ENCODE measurements at regions not wholly inside any gene's neighbourhood (a gene's known extent, or its start where the extent isn't known, plus 50 kb on each side); places are given as distances from the start of the nearest gene placed in this dataset.
A peak's percentile ranks its signal among the peaks of the same experiment; 100 is the strongest.

- no peak for TF ChIP-seq TCF7L2 (IDR thresholded peaks at IDR 0.05; ENCODE audit: low read depth, low read length)
- no peak for TF ChIP-seq POLR2AphosphoS5 (IDR thresholded peaks at IDR 0.05; ENCODE audit: low read depth, low read length)
- TF ChIP-seq REST (IDR thresholded peaks at IDR 0.05; ENCODE audit: insufficient read depth in 1 of 2, low read depth in 2 of 2, low read length in 1 of 2) = no peak
- no peak for TF ChIP-seq CTCF (IDR thresholded peaks at IDR 0.05)
- no peak for TF ChIP-seq SIN3A (IDR thresholded peaks at IDR 0.05; ENCODE audit: borderline replicate concordance, insufficient read depth, low read depth, low read length)
- intact Hi-C loops (cut with micrococcal nuclease; ENCODE audit: unreplicated experiment) (no loop called here), in situ Hi-C loops (cut with HindIII; ENCODE audit: low pct_unique_long_range_greater_than_20kb, low sequenced_read_pairs) (no loop called here)
- Histone ChIP-seq H3K36me3 (ENCODE audit: control insufficient read depth, insufficient read depth, low read length) (no peaks in the 10 kb centered on the region), H3K9me3 (ENCODE audit: control insufficient read depth, insufficient read depth, low read depth, low read length) (no peaks in the 10 kb centered on the region), H3K27ac (ENCODE audit: low read length) (no peak overlapping the region), H3K4me1 (ENCODE audit: control insufficient read depth, insufficient read depth, low read length) (no peaks in the 10 kb centered on the region), H3K4me3 (ENCODE audit: low read depth in 2 of 2, low read length in 2 of 2) (no peak overlapping the region), H3K27me3 (ENCODE audit: control insufficient read depth, insufficient read depth, low read length) (no peaks in the 10 kb centered on the region)
- ATAC-seq (no peak), DNase-seq (ENCODE audit: low read depth, low spot score) (no peak)
- BruUV-seq (replicated peaks) = no TSS peak
- ChIA-PET CTCF (no interaction called here), POLR2A (no interaction called here)
Observed at GRCh38 chrX:30039768-30040167, 175.6 kb upstream of the MAGEB2 start.

- BruUV-seq (replicated peaks) = no TSS peak
- Histone ChIP-seq H3K4me1 (ENCODE audit: control insufficient read depth, insufficient read depth, low read length) (no peaks in the 10 kb centered on the region), H3K9me3 (ENCODE audit: control insufficient read depth, insufficient read depth, low read depth, low read length) (no peaks in the 10 kb centered on the region), H3K4me3 (ENCODE audit: low read depth in 2 of 2, low read length in 2 of 2) (no peak overlapping the region), H3K27ac (ENCODE audit: low read length) (no peak overlapping the region), H3K36me3 (ENCODE audit: control insufficient read depth, insufficient read depth, low read length) (no peaks in the 10 kb centered on the region), H3K27me3 (ENCODE audit: control insufficient read depth, insufficient read depth, low read length) (no peaks in the 10 kb centered on the region)
- TF ChIP-seq CTCF (IDR thresholded peaks at IDR 0.05) (peak; percentile 68), POLR2AphosphoS5 (IDR thresholded peaks at IDR 0.05; ENCODE audit: low read depth, low read length) (no peak)
- no peak for ATAC-seq
- POLR2A ChIA-PET = no interaction called here
- intact Hi-C loops (cut with micrococcal nuclease; ENCODE audit: unreplicated experiment) (no loop called here), in situ Hi-C loops (cut with HindIII; ENCODE audit: low pct_unique_long_range_greater_than_20kb, low sequenced_read_pairs) (no loop called here)
- CTCF ChIA-PET = interaction anchor here (0.7 kb wide), 1 partner anchor 731 kb away, joined by 3 read pairs; no protein-coding TSS in a partner anchor
- no peak for DNase-seq (ENCODE audit: low read depth, low spot score)
Observed at GRCh38 chrX:30060718-30061117, 154.6 kb upstream of the MAGEB2 start.

GRCh38 chrX:30065226-30065625 lies 150.1 kb upstream of the MAGEB2 start:
- DNase-seq (ENCODE audit: low read depth, low spot score) = no peak
- Histone ChIP-seq H3K27ac (ENCODE audit: low read length) (no peak overlapping the region), H3K36me3 (ENCODE audit: control insufficient read depth, insufficient read depth, low read length) (no peaks in the 10 kb centered on the region), H3K9me3 (ENCODE audit: control insufficient read depth, insufficient read depth, low read depth, low read length) (no peaks in the 10 kb centered on the region), H3K4me1 (ENCODE audit: control insufficient read depth, insufficient read depth, low read length) (no peaks in the 10 kb centered on the region), H3K4me3 (ENCODE audit: low read depth in 2 of 2, low read length in 2 of 2) (no peak overlapping the region), H3K27me3 (ENCODE audit: control insufficient read depth, insufficient read depth, low read length) (no peaks in the 10 kb centered on the region)
- BruUV-seq (replicated peaks) = no TSS peak
- in situ Hi-C loops (cut with HindIII; ENCODE audit: low pct_unique_long_range_greater_than_20kb, low sequenced_read_pairs) = no loop called here
- POLR2A ChIA-PET = no interaction called here
- intact Hi-C loops (cut with micrococcal nuclease; ENCODE audit: unreplicated experiment) = no loop called here
- CTCF ChIA-PET = no interaction called here
- no peak for ATAC-seq
- TF ChIP-seq SIN3A (IDR thresholded peaks at IDR 0.05; ENCODE audit: borderline replicate concordance, insufficient read depth, low read depth, low read length) = no peak
- TF ChIP-seq REST (IDR thresholded peaks at IDR 0.05; ENCODE audit: insufficient read depth in 1 of 2, low read depth in 2 of 2, low read length in 1 of 2) = no peak
- TF ChIP-seq POLR2AphosphoS5 (IDR thresholded peaks at IDR 0.05; ENCODE audit: low read depth, low read length) = no peak
- TF ChIP-seq TCF7L2 (IDR thresholded peaks at IDR 0.05; ENCODE audit: low read depth, low read length) = no peak
- TF ChIP-seq CTCF (IDR thresholded peaks at IDR 0.05) = no peak
